Uterus (tissue), 3 donors: ENCODE measurements at regions not wholly inside any gene's neighbourhood (a gene's known extent, or its start where the extent isn't known, plus 50 kb on each side); places are given as distances from the start of the nearest gene placed in this dataset.

ENCODE experiments used
- DNase-seq, 2 donors: peaks; one replicate each; pipeline ENCODE4 v3.0.0-alpha.2; 2019 to 2020
- H3K27ac ChIP-seq, 2 donors: fragments of 200-600 bp; sonication (generic); 1 replicate in 1 of 2; 2 replicates in 1 of 2; pipeline ENCODE4 v1.5.1; 2016 to 2018
- H3K27me3 ChIP-seq, 2 donors: fragments of 200-600 bp; sonication (generic); one replicate each; pipeline ENCODE4 v1.5.1; 2018 to 2019; ENCODE audit warnings: control low read depth in 1 of 2
- H3K36me3 ChIP-seq, 2 donors: fragments of 200-600 bp; sonication (generic); one replicate each; pipeline ENCODE4 v1.5.1; 2019; ENCODE audit warnings: control low read depth in 1 of 2
- H3K4me1 ChIP-seq, 2 donors: fragments of 200-600 bp; sonication (generic); one replicate each; pipeline ENCODE4 v1.5.1; 2018 to 2019; ENCODE audit warnings: control low read depth in 1 of 2
- H3K4me3 ChIP-seq, 2 donors: fragments of 200-600 bp; sonication (generic); 1 replicate in 1 of 2; 2 replicates in 1 of 2; pipeline ENCODE4 v1.5.1; 2018 to 2019; ENCODE audit warnings: mild to moderate bottlenecking in 1 of 2
- H3K9me3 ChIP-seq, 2 donors: fragments of 200-600 bp; sonication (generic); one replicate each; pipeline ENCODE4 v1.5.1; 2019; ENCODE audit warnings: control low read depth in 1 of 2
- POLR2A ChIP-seq, 2 donors: fragments of 450-650 bp; IDR thresholded peaks; one replicate each; pipeline ENCODE4 v1.6.1; 2016; ENCODE audit warnings: antibody characterized with exemption in 2 of 2, mild to moderate bottlenecking in 1 of 2, moderate library complexity in 1 of 2
- intact Hi-C: fragments of 100-400 bp; cut with DNase I; formaldehyde crosslinking; loops from one replicate; pipeline ENCODE4 v1.15.1; 2023; ENCODE audit warnings: low total_unique reads
- TF ChIP-seq, protein P1 (sequence below), 4 experiments: fragments of 200-600 bp in 2 of 4; fragments of 450-650 bp in 2 of 4; sonication (generic) in 2 of 4; IDR thresholded peaks; one replicate each; pipeline ENCODE4 v1.5.1; 2016 to 2019; ENCODE audit warnings: antibody characterized with exemption in 4 of 4, mild to moderate bottlenecking in 2 of 4, moderate library complexity in 1 of 4
- donor health status: DM: yes; HTN: yes; CAD: no.

DNA sequence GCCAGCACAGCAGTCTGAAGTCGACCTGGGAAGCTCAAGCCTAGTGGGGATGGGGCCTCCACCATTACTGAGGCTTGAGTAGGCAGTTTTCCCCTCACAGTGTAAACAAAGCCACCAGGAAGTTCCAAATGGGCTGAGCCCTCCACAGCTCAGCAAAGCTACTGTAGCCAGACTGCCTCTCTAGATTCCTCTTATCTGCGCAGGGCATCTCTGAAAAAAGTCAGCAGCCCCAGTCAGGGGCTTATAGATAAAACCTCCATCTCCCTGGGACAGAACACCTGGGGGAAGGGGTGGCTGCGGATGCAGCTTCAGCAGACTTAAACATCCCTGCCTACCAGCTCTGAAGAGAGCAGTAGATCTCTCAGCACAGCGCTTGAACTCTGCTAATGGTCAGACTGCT is 218.4 kb upstream of the VRK2 start:
- no peak for TF ChIP-seq POLR2A (IDR thresholded peaks at IDR 0.05)
- TF ChIP-seq, protein P1, sequence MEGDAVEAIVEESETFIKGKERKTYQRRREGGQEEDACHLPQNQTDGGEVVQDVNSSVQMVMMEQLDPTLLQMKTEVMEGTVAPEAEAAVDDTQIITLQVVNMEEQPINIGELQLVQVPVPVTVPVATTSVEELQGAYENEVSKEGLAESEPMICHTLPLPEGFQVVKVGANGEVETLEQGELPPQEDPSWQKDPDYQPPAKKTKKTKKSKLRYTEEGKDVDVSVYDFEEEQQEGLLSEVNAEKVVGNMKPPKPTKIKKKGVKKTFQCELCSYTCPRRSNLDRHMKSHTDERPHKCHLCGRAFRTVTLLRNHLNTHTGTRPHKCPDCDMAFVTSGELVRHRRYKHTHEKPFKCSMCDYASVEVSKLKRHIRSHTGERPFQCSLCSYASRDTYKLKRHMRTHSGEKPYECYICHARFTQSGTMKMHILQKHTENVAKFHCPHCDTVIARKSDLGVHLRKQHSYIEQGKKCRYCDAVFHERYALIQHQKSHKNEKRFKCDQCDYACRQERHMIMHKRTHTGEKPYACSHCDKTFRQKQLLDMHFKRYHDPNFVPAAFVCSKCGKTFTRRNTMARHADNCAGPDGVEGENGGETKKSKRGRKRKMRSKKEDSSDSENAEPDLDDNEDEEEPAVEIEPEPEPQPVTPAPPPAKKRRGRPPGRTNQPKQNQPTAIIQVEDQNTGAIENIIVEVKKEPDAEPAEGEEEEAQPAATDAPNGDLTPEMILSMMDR (IDR thresholded peaks at IDR 0.05): no peak
- H3K4me3 ChIP-seq: no peak overlapping the region
- DNase-seq: no peak
- no peaks in the 10 kb centered on the region for H3K36me3 ChIP-seq
- intact Hi-C loops: no loop called here
- H3K27ac ChIP-seq: no peak overlapping the region
- peaks cover 0 to 2% of the 10 kb centered on the region in 2 donors for H3K9me3 ChIP-seq
- no peaks in the 10 kb centered on the region for H3K4me1 ChIP-seq
- no peaks in the 10 kb centered on the region for H3K27me3 ChIP-seq

GRCh38 chr2:57834666-57835065 is 211.9 kb upstream of the VRK2 start:
- Histone ChIP-seq H3K9me3 (no peaks in the 10 kb centered on the region), H3K4me1 (no peaks in the 10 kb centered on the region), H3K27me3 (no peaks in the 10 kb centered on the region), H3K36me3 (no peaks in the 10 kb centered on the region), H3K27ac (no peak overlapping the region), H3K4me3 (no peak overlapping the region)
- TF ChIP-seq, protein P1 (IDR thresholded peaks at IDR 0.05): no peak
- TF ChIP-seq POLR2A (IDR thresholded peaks at IDR 0.05): no peak
- DNase-seq: no peak
- intact Hi-C loops: no loop called here

DNA sequence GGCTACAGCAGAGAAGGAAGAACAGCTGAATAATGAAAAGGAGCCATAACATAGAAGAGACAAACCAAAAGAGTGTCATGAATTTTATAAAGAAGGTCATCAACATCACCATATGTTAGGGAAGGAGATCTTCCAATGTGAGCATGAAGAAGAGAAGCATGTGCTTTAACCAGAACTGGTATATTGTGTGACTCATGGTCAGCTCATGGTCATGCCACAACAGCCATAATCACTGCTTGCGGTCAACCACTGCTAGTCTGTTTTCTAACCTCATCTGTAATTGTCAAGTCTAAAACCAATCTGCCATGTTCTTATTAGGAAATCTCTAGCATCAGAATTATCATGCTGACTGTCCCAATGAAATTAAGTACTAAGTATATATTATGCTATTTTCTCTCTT is 204.1 kb upstream of the VRK2 start:
- intact Hi-C loops: no loop called here
- H3K27me3 ChIP-seq: no peaks in the 10 kb centered on the region
- no peaks in the 10 kb centered on the region for H3K9me3 ChIP-seq
- no peaks in the 10 kb centered on the region for H3K4me1 ChIP-seq
- TF ChIP-seq, protein P1 (IDR thresholded peaks at IDR 0.05): no peak
- TF ChIP-seq POLR2A (IDR thresholded peaks at IDR 0.05): no peak
- DNase-seq: no peak
- H3K27ac ChIP-seq: no peak overlapping the region
- H3K36me3 ChIP-seq: no peaks in the 10 kb centered on the region
- no peak overlapping the region for H3K4me3 ChIP-seq

DNA sequence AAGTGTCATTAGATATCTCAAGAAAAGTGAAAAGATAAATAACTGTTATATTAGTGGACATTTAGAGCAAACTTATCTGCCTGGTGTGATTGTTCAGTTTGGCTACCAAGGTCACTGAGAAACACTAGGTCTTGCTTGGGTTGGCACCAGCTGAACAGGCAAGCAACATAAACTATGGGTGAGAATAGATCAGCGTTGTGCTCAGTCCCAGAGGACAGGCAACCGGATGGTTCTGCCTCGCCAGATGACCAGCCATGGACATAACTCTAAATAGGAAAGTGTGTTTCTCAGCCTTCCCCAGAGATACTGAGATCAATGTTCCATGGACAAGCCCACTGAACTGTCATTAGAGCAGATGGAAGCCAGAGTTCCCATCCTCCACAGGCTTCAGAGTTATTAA is 203.4 kb upstream of the VRK2 start:
- no peaks in the 10 kb centered on the region for H3K36me3 ChIP-seq
- H3K4me1 ChIP-seq: no peaks in the 10 kb centered on the region
- no peak for TF ChIP-seq POLR2A (IDR thresholded peaks at IDR 0.05)
- TF ChIP-seq, protein P1 (IDR thresholded peaks at IDR 0.05): no peak
- no peaks in the 10 kb centered on the region for H3K9me3 ChIP-seq
- no peak overlapping the region for H3K27ac ChIP-seq
- no peak for DNase-seq
- intact Hi-C loops: no loop called here
- no peak overlapping the region for H3K4me3 ChIP-seq
- H3K27me3 ChIP-seq: no peaks in the 10 kb centered on the region

DNA sequence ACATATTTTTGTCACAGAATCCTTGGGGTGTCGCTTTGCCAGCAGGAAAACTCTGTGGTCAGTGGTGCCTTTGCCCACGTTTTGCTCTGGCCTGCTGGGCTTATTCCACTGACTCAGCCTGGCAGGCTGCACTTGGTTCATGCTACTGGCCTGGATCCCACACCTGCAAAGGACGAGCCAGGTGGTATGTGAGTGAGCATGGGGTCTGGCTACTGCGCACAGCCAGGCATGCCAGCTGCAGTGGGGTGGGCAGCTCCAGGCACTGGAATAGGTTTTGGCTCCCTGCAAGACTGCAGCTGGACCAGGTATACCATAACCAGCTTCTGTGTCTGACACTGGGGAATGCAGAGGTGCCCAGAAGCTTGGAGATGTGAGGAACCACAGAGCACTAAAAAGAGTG is 197.9 kb upstream of the VRK2 start:
- H3K27me3 ChIP-seq: no peaks in the 10 kb centered on the region
- TF ChIP-seq POLR2A (IDR thresholded peaks at IDR 0.05): no peak
- TF ChIP-seq, protein P1 (IDR thresholded peaks at IDR 0.05): no peak
- H3K4me3 ChIP-seq: no peak overlapping the region
- no peaks in the 10 kb centered on the region for H3K4me1 ChIP-seq
- intact Hi-C loops: no loop called here
- H3K27ac ChIP-seq: no peak overlapping the region
- H3K9me3 ChIP-seq: no peaks in the 10 kb centered on the region
- no peaks in the 10 kb centered on the region for H3K36me3 ChIP-seq
- DNase-seq: no peak
